ENCODE measurements at regions not wholly inside any gene's neighbourhood (a gene's known extent, or its start where the extent isn't known, plus 50 kb on each side); places are given as distances from the start of the nearest gene placed in this dataset.

DNA sequence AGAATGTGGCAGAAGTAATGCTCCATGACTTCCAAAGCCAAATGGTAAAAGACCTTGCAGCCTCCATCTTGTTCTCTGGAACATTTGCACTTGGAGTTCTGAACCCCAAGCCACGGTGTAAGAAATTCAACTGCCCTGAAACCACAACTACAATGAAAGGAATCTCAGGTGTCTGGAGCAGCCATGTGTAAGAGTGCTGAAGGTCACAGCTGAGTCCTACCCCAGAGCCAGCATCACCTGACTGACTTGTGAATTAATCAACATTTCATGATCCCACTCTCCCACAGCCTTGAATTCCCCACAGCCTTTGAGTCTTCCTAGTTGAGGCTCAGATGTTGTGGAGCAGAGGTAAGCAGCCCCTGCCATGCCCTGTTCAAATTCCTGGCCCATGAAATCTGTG, 192.8 kb upstream of the CAMK1G start:
- no peak for TF ChIP-seq SIN3A (IDR thresholded peaks at IDR 0.05; ENCODE audit: borderline replicate concordance, insufficient read depth, low read length)
- TF ChIP-seq POLR2AphosphoS5 (IDR thresholded peaks at IDR 0.05; ENCODE audit: low read depth, low read length), result no peak

All from PFSK-1 (cell line).